CD4-positive, alpha-beta T cell treated with Interferon alpha-2 for 1 hour (primary cell): ENCODE measurements at regions not wholly inside any gene's neighbourhood (a gene's known extent, or its start where the extent isn't known, plus 50 kb on each side); places are given as distances from the start of the nearest gene placed in this dataset.

Experiments used
- DNase-seq, 2 donors: peaks; one replicate each; pipeline ENCODE4 v3.0.0-alpha.2; 2020 to 2022

- DNase-seq, result no peak
Measured at GRCh38 chr2:239538357-239539052, 137.7 kb upstream of the HDAC4 start.

- DNase-seq, result no peak
Measured at GRCh38 chr2:239537633-239538356, 137.0 kb upstream of the HDAC4 start.

GRCh38 chr2:239536186-239536585 is 135.4 kb upstream of the HDAC4 start:
- no peak for DNase-seq

- DNase-seq, result no peak
Measured at GRCh38 chr2:239535413-239536144, 134.8 kb upstream of the HDAC4 start.

- DNase-seq, result no peak
Measured at GRCh38 chr2:239534581-239535412, 134.0 kb upstream of the HDAC4 start.

- no peak for DNase-seq
Measured at GRCh38 chr2:239533569-239534316, 132.9 kb upstream of the HDAC4 start.

GRCh38 chr2:239532859-239533258 is 132.0 kb upstream of the HDAC4 start:
- no peak for DNase-seq

GRCh38 chr2:239532250-239532649 is 131.4 kb upstream of the HDAC4 start:
- DNase-seq, result no peak

- no peak for DNase-seq
Measured at GRCh38 chr2:239531456-239532241, 130.8 kb upstream of the HDAC4 start.

- no peak for DNase-seq
Measured at GRCh38 chr2:239530749-239531316, 130.0 kb upstream of the HDAC4 start.

GRCh38 chr2:239529313-239530015 is 128.6 kb upstream of the HDAC4 start:
- DNase-seq, result no peak

GRCh38 chr2:239528883-239529282 is 128.1 kb upstream of the HDAC4 start:
- DNase-seq, result no peak

GRCh38 chr2:239528146-239528545 is 127.3 kb upstream of the HDAC4 start:
- no peak for DNase-seq

GRCh38 chr2:239526666-239527415 is 126.0 kb upstream of the HDAC4 start:
- DNase-seq, result no peak

GRCh38 chr2:239526038-239526437 is 125.2 kb upstream of the HDAC4 start:
- no peak for DNase-seq

GRCh38 chr2:239523954-239524330 is 123.1 kb upstream of the HDAC4 start:
- no peak for DNase-seq

GRCh38 chr2:239523147-239523953 is 122.5 kb upstream of the HDAC4 start:
- DNase-seq, result no peak

- DNase-seq, result no peak
Measured at GRCh38 chr2:239522740-239523119, 121.9 kb upstream of the HDAC4 start.
